Cardiac muscle cell (in vitro differentiated cells and primary cell): ENCODE measurements at regions not wholly inside any gene's neighbourhood (a gene's known extent, or its start where the extent isn't known, plus 50 kb on each side); places are given as distances from the start of the nearest gene placed in this dataset.

Experiments used
- DNase-seq, 2 donors: peaks; one replicate each; pipeline versions ENCODE4 v3.0.0 to v3.0.0-alpha.2; 2010 to 2017; ENCODE audit warnings: low read depth in 1 of 2, low spot score in 1 of 2
- H3K27ac ChIP-seq: fragments of 200-600 bp; sonication (generic); 2 replicates; pipeline ENCODE4 v1.5.1; 2016
- H3K27me3 ChIP-seq: fragments of 200-600 bp; sonication (generic); 2 replicates; pipeline ENCODE4 v1.6.0; 2016; ENCODE audit warnings: control low read depth
- H3K36me3 ChIP-seq: fragments of 200-600 bp; sonication (generic); 2 replicates; pipeline ENCODE4 v1.5.1; 2016; ENCODE audit warnings: control low read depth
- H3K4me1 ChIP-seq: fragments of 200-600 bp; sonication (generic); 2 replicates; pipeline ENCODE4 v1.8.1; 2017; ENCODE audit warnings: low read depth, mild to moderate bottlenecking, mixed run types
- H3K4me3 ChIP-seq: fragments of 200-600 bp; sonication (generic); 2 replicates; pipeline ENCODE4 v1.5.1; 2016; ENCODE audit warnings: mild to moderate bottlenecking
- H3K9me3 ChIP-seq: fragments of 200-600 bp; sonication (generic); 2 replicates; pipeline ENCODE4 v1.5.1; 2017; ENCODE audit warnings: low read depth, mild to moderate bottlenecking, control low read depth
- TF ChIP-seq, protein P1 (sequence below): IDR thresholded peaks from 2 replicates; pipeline ENCODE4 v1.5.1; 2012; ENCODE audit warnings: low read depth, mild to moderate bottlenecking, low read length

DNA sequence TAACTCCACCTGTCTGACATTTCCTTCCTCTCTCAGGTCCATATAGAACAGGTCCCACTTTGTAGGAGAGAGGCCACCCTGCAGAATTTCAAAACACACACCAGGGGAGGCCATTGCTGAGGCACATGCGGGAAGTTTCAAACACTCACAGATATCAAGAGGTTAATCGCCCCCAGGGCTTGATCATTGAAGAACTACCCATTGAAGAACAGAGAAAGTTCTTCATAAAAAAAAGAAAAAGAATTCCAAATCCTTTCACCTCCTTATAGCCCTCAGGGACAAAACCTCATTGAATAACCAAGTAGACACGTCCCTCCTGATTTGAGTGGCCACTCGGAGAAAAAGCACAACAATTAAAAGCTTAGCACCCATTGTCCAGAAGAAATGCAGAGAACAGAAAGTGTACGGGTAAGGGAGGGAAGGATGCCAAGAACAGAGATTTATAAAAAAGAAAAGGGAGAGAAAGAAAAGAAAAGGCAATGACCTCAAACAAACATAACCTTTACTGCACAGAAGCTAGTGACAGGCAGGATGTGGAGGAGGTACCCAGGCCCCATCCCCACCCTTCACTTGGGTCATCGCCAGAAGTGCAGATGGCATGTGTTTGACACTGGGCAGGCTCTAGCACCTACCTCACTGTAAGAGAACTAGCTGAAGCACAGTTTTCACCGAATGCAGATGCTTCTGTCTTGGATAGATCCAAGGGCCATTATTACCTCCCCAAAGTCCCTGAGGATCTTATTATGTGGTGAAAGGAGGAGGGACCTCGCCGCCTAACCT is 112.3 kb upstream of the HES1 start:
- DNase-seq, result no peak
- H3K36me3 ChIP-seq, result no peaks in the 10 kb centered on the region
- no peak overlapping the region for H3K27ac ChIP-seq
- peaks cover 11% of the 10 kb centered on the region for H3K4me1 ChIP-seq
- H3K9me3 ChIP-seq, result no peaks in the 10 kb centered on the region
- H3K27me3 ChIP-seq, result no peaks in the 10 kb centered on the region
- TF ChIP-seq, protein P1, sequence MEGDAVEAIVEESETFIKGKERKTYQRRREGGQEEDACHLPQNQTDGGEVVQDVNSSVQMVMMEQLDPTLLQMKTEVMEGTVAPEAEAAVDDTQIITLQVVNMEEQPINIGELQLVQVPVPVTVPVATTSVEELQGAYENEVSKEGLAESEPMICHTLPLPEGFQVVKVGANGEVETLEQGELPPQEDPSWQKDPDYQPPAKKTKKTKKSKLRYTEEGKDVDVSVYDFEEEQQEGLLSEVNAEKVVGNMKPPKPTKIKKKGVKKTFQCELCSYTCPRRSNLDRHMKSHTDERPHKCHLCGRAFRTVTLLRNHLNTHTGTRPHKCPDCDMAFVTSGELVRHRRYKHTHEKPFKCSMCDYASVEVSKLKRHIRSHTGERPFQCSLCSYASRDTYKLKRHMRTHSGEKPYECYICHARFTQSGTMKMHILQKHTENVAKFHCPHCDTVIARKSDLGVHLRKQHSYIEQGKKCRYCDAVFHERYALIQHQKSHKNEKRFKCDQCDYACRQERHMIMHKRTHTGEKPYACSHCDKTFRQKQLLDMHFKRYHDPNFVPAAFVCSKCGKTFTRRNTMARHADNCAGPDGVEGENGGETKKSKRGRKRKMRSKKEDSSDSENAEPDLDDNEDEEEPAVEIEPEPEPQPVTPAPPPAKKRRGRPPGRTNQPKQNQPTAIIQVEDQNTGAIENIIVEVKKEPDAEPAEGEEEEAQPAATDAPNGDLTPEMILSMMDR, result no peak
- no peak overlapping the region for H3K4me3 ChIP-seq

DNA sequence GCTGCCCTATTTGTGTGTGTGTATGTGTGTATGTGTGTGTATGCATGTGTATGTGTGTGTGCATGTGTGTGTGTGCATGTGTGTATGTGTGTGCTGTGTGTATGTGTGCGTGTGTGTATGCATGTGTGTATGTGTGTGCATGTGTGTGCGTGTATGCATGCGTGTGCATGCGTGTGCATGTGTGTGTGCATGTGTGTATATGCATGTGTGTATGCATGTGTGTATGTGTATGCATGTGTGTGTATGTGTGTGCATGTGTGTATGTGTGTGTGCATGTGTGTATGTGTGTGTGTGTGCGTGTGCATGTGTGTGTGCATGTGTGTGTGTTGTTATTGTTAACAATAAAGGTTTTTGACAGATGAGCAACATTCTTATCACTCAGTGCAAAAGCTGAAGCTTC is 110.8 kb upstream of the HES1 start:
- no peak overlapping the region for H3K27ac ChIP-seq
- no peak for DNase-seq
- TF ChIP-seq, protein P1, result no peak
- H3K4me3 ChIP-seq, result no peak overlapping the region
- no peaks in the 10 kb centered on the region for H3K36me3 ChIP-seq
- H3K9me3 ChIP-seq, result no peaks in the 10 kb centered on the region
- peaks cover 11% of the 10 kb centered on the region for H3K4me1 ChIP-seq
- no peaks in the 10 kb centered on the region for H3K27me3 ChIP-seq

DNA sequence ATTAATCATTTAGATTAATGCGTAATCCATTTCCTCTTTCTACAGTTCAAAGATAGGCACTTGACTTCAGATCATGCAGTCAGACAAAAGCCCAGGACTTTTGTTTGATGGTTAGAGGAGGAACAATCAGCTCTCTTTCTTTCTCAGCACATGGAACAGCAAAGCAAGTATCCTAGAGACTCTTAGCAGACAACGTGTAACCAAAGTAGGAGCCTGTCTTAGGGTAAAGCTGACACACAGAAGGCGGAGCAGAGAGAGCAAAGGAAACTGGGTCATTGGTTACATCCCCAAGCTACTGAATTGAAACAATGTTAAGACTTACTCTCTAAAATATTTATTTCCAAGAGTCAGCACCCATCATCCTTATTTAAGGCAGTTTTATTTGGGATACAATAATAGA is 110.0 kb upstream of the HES1 start:
- TF ChIP-seq, protein P1, result no peak
- no peaks in the 10 kb centered on the region for H3K27me3 ChIP-seq
- H3K9me3 ChIP-seq, result no peaks in the 10 kb centered on the region
- peaks cover 11% of the 10 kb centered on the region for H3K4me1 ChIP-seq
- DNase-seq, result no peak
- no peak overlapping the region for H3K4me3 ChIP-seq
- H3K27ac ChIP-seq, result no peak overlapping the region
- no peaks in the 10 kb centered on the region for H3K36me3 ChIP-seq

DNA sequence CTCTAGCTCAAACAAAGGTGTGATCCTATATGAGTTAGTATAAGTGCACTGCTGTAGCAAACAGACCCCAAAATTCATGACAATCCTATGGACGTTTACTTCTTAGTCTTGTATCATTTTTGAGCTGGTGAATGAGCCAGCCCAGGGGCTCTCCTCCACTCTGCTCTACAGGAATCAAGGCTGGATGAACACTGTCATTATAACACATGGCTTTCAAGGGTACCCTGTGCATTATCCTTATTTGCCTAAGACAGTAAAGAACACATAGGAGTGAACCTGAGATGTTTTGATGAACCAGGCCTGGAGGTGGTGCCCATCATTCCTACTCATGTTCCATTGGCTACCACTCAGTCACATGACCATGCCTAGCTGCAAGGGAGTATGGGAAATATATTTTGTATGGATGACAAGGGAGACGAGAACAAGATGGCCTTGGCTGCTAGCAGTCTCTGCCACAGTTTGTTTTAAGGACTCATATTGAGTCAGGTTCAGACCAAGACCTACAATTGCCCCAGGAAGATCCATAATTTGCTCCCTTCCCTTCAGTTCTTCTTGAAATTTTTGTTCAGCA is 107.4 kb upstream of the HES1 start:
- Histone ChIP-seq H3K4me1 (peaks cover 14% of the 10 kb centered on the region), H3K4me3 (no peak overlapping the region), H3K27me3 (no peaks in the 10 kb centered on the region), H3K27ac (no peak overlapping the region), H3K9me3 (no peaks in the 10 kb centered on the region), H3K36me3 (no peaks in the 10 kb centered on the region)
- TF ChIP-seq, protein P1, result no peak
- no peak for DNase-seq

DNA sequence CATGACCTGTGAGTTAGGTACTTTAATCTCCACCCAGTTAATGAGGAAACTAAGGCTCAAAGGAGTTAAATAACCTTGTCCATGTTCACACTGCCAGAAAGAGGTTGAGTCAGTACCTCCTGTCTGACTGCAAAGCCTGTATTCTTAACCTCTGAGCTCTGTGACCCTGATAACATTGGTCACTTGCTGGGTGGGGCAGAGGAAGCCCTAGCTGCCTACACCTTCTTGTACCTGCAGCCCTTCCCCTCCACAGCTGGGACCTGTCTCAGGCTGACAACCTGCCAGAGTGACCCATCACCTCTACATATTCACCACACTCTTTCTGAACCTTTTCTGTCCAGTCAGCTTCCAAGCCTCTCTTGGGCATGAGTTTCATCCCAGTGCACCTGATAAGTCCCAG is 106.1 kb upstream of the HES1 start:
- Histone ChIP-seq H3K4me1 (peaks cover 9% of the 10 kb centered on the region), H3K36me3 (no peaks in the 10 kb centered on the region), H3K4me3 (no peak overlapping the region), H3K27me3 (no peaks in the 10 kb centered on the region), H3K9me3 (no peaks in the 10 kb centered on the region), H3K27ac (no peak overlapping the region)
- no peak for DNase-seq
- TF ChIP-seq, protein P1, result no peak
